Medulla oblongata (tissue), 1 donor: ENCODE measurements at regions not wholly inside any gene's neighbourhood (a gene's known extent, or its start where the extent isn't known, plus 50 kb on each side); places are given as distances from the start of the nearest gene placed in this dataset.

ENCODE experiments used
- DNase-seq: peaks from one replicate; pipeline ENCODE4 v3.0.0-alpha.2; 2015; ENCODE audit errors: extremely low spot score

DNA sequence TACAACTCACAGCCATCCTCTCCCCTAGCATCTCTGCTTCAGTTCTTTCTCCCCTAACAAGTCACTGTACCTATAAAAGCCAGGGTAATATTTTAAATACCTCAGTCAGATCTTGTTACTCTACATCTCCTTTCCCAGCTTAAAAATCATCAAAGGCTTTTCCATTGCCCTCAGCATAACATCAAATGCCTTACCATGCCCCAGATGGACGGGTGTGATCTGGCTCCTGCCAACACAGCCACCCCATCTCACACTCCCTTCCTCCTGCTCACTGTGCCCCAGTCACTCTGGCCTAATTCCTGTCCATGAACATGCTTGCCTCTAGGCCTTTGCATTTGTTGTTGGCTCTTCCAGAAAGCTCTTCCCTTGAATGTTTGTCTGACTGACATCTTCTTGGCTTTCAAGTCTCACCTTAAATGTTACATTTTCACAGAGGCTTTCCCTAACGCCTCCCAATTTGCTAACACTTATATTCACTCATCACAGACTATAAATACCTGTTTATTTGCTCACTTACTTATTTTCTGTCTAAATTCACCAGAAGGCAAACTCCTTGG lies 640.9 kb downstream of the NYAP2 start:
- no peak for DNase-seq

DNA sequence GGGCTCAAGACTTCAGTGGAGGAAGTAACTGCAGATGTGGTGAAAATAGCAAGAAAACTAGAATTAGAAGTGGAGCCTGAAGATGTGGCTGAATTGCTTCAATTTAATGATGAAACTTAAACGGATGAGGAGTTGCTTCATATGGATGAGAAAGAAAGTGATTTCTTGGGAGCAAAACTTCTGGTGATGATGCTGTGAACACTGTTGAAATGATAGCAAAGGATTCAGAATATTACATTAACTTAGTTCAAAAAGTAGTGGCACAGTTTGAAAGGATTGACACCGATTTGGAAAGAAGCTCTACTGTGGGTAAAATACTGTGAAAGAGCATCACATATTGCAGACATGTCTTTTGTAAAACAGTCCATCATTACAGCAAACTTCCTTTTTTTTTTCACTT lies 638.0 kb downstream of the NYAP2 start:
- DNase-seq, result no peak

DNA sequence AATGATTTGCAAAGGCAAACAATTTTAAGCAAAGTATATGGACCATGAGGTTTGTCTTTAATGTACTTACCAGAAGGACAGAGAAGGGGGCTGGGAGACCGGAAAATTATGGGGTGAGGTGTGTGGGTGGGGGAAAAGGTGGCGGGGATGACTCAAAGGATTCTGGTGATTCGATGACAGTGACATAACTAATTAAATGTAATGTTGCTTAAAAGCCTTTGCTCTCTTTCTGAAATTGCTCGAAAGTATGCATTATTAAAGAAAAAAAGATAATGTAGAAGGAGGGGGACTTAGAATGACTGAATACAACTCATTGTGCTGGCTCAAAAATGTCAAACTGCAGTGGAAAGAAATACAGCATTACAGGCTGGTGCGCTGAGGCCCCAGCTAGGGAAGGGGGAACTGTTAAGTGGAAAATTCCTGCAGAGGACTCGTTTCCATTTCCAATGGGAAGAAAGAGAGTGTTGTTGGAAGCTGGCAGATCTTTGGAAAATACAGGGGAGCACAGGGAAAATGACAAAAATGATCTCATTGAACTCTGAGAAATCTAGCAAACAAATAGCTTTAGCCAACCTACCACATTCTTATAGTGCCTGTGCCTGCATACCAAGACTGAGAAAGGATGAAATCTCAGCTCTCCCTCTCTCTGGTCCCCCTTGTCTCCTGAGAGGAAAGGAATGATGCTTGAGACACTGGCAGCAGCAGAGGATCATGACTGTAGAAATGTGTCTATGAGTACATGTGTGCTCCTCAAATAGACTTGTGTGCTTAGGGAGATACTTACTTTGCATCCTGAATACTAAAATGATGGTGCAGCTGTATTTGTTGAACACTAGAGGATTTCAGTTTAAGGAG lies 632.4 kb downstream of the NYAP2 start:
- peak; percentile 47 for DNase-seq

DNA sequence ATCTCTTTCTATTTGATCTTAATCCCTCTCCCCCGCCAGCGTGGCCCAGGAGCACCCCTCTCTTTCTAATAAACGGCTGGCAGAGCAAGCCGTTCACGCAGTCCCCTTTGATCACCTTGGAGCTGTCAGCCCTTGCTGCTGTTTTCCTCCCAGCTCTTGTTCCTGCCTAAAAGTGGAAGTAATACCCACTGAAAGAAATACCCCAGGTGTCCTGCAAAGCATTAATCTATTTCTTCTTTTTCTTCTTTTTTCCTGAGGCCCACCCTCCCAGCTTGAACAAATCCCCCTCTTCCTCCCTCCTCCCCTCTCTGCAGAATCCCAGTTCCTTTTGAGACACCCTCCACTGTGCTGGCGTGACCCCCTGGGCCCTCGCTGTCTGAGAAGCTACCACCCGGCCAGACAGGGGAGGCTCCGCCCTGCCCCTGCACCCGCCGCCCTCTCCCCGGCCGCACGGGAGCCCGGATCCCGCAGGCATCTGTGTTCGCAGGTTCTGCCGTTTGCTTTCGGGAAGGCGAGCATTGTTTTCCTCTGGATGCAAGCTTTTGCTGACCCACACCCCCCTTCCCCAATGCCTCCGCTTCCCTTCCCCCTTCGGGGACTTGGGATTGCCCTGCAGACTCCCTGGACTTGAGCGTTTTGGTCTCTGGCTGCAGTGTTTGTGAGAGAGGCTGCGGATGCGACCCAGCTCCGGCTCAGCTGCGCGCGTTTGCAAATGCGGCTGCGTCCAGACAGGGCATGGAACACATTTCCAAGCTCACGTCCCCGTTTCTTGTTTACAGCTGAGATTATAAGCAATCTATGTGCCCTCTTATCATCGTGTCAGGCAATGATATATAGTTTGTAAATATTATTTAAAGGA lies 631.5 kb downstream of the NYAP2 start:
- DNase-seq, result peak; percentile 69

DNA sequence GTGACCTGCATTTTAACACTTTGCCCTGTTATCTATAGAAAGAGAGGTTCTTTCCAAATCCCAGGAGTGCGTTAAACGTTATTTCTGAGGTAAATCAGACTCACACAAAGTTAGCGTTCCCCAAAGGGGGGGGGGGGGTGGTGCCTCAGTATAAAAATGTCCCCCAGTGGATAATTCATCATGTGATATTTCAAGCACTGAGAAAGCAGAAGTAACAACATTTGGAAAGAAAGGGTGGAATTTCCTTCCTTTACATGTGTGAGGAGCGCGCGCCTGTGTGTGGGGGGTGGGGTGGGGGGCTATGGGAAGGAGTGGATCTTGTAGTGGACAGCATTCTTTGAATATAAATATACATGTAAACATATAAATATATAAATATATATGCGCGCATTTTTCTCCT lies 630.9 kb downstream of the NYAP2 start:
- peak; percentile 10 for DNase-seq

DNA sequence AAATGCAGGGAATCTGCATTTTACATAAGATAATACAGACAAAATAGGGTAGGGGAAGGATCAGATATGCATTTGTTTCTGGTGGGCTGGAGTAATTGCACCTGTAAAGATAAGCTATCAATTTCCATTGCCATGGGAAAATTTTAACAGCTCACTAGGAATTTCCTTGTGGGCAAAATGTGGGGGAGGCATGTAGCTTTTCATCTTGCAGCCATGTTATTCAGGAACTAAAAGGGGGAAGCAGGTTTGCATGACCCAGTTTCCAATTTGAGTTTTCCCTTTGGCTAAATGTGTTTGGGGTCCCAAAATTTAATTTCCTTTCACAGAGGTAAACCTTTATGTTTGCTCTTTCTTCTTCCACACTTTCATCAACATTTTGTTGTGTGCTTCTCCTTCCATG lies 624.4 kb downstream of the NYAP2 start:
- DNase-seq, result no peak

DNA sequence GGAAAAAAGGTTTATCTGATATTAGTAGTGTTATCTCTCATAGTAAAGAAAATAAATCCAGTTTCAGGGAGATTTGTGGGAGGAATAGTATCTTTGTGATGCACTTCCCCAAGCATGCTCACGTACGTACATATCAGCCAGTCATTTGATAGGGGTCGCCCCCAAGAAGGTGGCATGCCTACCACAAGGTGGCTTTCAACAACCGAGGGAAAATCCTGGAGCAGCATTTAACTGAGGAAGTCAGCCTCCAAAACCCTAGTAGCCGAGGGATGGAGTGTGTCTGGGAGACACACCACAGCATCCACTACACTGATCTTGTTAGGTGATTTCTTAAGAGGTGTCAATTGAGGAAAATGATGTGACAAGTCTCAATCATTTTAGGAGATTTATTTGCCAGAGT lies 623.9 kb downstream of the NYAP2 start:
- DNase-seq, result no peak

DNA sequence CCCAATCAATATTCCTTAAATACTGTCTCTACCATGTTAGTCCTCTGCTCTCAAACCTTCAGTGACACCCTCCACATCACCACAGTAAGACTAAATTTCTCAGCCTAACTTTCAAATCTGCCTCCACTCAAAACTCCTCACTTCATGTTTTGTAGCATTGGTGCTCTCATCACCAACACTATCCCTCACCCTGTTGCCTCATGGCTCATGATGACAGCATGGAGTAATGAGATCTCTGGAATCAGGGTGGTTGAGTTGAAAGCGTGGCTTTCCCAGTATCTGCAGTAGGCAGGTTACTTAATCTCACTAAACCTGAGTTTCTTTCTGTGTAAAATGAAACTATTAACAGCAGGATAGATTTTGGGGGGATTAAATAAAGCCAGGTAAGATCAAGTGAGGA lies 621.4 kb downstream of the NYAP2 start:
- no peak for DNase-seq

DNA sequence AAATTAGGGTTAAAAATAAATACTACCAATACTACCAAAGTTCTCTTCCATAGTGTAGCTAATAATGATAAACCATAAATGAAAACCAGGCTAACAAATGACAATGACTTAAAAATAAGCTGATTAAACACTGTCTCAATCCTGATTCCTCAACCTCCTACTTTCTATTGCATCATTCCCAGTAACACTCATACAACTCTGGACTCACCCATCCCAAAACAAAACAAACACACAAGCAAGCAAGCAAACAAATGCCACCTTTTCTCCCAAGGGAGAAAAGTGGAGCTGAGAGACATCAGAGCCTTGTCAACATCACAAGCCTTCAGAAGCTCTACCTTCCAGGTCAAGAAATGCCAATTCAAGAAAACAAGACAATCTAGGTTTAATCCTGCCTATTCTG lies 620.7 kb downstream of the NYAP2 start:
- no peak for DNase-seq

DNA sequence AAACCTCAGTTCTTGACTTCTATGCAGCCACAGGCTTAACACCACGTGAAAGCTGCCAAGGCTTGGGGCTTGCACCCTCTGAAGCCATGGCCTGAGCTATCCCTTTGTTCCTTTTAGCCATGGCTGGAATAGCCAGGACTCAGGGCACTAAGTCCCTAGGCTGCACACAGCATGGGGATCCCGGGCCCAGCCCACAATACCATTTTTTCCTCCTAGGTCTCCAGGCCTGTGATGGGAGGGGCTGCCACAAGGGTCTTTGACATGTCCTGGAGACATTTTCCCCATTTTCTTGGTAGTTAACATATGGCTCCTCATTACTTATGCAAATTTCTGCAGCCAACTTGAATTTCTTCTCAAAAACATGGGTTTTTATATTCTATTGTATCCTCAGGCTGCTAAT lies 619.1 kb downstream of the NYAP2 start:
- DNase-seq, result no peak

DNA sequence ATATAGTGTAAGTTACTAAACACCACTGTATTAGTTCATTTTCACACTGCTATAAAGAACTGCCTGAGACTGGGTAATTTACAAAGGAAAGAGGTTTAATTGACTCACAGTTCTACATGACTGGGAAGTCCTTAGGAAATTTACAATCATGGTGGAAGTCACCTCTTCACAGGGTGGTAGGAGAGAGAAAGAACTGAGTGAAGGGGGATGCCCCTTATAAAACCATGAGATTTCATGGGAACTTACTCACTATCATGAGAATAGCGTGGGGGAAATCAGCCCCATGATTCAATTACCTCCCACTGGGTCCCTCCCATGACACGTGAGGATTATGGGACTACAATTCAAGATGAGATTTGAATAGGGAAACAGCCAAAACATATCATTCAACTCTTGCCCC lies 618.0 kb downstream of the NYAP2 start:
- no peak for DNase-seq

DNA sequence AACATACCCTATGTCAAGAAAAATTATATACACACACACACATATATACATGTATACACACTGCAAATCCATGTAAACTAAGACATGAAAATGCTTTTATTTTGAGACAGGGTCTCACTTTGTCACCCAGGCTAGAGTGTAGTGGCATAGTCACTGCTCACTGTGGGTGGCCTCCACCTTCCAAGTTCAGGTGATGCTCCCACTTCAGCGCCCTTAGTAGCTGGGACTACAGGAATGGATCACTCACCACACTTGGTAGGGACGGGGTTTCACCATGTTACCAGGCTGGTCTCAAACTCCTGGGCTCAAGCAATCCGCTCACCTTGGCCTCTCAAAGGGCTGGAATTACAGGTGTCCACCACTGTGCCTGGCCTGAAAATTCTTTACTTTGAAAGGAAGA lies 617.6 kb downstream of the NYAP2 start:
- DNase-seq, result no peak

DNA sequence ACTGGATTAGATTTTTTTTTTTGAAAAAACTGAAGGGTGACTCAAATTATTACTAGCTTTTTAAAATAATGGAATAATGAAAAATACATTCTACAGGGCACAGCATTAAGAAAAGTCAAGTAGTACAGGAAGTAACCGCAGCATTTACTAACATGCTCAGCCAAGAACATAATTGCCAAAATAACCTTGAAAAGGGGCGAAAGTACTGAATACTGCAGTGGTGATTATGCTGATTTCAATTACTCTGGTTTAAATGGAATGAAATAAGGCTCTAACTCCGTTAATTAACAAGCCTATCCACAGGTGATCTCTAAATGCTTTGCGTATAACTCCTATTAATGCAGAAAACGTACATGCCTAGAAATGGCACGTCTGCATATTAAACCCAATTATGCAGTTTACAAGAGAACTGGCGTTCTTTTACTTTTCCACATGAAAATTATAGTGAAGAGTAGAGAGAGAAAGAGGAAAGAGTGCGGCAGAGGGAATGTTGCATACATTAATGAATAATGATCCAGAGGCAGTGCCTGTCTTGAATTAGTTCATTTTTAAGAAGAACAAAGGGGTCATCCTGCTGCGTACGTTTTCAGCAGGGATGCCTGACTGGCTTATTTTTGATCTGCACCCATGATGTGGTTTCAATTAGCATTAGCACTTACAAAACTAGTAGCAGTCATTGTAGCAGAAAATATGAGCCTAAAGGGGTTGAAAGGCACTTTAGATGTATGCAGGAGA lies 612.4 kb downstream of the NYAP2 start:
- DNase-seq, result no peak

DNA sequence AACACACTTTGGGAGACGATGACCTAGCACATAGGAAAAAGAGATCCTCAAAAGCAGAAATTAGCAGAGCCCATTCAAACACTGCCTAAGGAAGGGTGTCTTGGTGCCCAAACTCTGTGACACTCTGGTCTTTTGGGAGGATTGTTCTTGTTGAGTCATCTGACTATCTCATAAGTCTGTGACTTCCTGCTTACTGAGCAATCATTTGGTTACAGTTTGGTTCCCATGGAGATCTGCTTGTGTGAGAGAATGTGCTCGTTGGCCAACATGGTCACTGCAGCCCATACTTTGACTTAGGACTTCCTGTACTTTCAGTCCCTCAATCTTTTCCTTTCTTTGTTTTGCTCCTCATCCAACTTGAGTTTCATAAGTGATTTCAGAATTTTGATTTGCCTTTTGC lies 602.9 kb downstream of the NYAP2 start:
- DNase-seq, result no peak

DNA sequence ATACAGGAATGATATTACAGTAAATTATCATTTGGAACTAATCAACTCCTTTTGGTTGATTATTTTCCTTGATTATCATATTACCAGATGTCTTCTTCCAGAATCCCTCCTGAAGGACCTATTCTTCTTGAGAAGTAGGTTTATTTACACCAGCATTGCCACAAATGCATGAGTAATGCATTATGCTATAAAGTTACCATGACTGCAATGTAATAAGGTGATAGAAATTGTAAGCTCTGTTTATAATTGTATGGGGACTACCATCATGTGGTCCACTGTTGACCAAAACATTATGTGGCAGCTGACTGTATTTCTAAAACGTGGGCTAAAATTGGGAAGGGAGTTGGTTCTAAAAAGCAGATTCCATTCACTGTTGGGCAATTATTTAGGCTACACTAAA lies 602.2 kb downstream of the NYAP2 start:
- DNase-seq, result no peak

DNA sequence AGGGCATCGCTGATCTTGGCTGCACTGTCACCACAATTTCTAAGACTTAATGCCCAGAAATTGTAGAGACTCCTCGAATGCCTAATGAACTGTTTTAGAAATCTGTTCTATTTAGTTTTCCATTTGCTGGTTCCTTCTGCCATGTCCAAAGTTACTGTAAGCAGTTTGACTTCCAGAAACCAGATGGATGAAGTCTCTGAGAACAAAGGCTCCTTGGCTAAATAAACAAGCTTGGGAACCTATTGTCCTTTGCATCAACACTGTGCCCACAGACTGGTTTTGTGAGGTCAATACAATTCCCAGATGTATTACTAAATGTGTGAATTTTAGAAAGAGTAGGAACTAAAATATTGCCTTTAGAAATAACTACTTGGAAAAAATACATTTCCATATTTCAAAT lies 600.2 kb downstream of the NYAP2 start:
- DNase-seq, result no peak

DNA sequence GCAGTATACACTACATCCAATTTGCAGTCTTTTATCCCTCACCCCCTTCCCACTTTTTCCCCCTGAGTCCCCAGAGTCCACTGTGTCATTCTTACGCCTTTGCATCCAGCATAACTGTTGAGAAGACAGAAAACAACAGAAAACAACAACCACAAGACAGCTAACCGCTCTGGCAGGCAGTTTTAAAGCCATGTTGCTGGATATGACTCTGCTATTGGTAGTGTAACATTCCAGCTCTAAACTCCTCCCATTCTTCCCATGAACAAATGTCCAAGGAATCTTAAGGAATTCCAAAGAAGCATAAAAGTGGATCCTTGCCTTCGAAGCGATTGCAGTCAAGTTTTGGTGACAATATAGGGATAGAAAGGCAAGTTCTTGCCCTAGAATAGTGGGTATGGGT lies 599.1 kb downstream of the NYAP2 start:
- no peak for DNase-seq

DNA sequence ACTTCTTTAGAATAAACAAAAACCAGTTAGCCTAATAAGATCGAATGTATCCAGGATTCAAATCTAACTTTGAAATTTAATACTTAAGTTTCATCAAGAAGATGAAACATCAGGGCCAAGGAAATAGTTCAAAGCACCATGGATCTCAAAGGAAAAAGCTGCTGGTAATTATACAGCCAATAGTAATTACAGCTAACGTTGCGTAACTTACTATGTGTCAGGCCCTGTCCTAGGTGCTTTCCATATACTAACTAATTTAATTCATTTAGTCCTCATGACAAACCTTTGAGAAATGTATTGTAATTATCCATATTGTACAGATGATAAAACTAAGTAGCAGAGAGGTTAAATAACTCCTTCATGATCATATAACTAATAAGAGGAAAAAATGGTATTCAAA lies 598.6 kb downstream of the NYAP2 start:
- no peak for DNase-seq

DNA sequence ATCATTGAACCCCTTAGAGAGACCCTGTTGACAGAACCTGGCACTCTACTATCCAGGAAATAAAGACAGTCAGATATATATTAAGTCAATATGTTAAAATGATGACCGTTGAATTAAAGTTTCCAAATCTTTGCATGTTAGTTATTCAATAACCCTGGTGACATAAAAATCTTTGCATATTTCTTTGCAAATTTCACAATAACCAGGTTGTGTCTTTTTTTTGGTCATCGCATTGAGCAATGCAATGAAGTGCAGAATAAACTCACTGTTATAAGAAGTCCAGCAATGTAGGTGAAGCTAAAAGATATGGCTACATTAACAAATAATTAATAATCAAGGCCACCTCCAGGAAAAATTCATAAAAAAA lies 596.9 kb downstream of the NYAP2 start:
- no peak for DNase-seq

DNA sequence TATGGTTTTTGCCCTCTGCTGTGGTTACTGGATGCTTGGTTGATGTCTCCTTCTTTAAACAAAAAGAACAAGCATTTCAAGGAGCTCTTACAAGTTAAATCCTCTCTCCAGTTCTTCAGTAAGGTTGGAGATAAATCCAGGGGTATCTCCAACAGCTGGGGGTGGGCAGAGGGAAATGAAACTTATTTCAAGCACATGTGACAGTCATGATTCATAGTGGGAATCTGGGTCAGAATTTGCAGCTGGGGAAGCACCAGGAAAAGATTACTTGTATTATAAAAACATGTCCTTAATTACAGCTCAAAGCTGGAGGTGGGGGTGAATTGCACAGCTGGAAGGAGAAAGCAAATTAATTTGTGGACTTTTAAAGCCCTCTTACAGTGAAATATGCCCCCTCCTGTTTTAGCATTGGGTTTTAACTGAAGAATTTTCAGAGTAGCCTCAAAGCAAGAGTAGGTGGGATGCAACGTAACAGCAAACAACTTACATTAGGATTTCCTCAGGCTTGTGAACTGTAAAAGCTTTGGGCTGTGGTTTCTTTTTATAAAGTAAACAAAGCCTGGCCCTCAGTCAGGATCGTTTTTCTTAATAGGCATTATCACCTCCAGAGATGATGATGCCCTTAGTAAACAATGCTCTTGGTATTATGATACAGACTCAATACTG lies 596.4 kb downstream of the NYAP2 start:
- no peak for DNase-seq

DNA sequence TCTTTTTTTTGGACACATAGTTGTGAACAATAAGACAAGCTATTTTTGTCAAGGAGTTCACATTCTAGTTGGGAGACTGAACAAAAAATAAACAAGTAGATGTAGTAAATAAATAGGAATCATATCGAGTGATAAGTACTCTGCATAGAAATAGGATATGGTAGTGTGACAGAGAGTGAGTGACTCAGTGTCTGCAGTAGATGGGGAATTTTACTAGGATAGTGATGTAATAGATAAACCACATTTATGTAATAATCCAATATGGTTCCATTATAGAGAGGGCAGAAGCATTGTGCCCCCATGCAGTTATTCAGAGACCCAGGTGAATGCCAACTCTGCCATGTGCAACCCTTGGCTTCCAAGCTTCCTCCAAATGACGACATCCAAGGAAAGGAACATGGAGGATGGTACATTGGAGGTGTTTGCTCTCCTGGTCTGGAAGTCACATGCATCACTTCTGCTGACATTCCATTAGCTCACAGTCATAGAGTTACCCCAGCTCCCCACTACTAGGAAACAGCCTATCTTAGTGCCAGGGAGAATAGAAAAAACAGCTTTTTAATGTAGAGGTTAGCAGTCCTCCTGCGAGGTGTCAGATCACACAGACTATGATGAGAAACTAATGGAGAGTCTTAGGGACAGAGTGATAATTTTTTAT lies 595.4 kb downstream of the NYAP2 start:
- no peak for DNase-seq
